GM12878 (cell line): ENCODE measurements at regions not wholly inside any gene's neighbourhood (a gene's known extent, or its start where the extent isn't known, plus 50 kb on each side); places are given as distances from the start of the nearest gene placed in this dataset.
A peak's percentile ranks its signal among the peaks of the same experiment; 100 is the strongest.

ENCODE experiments used
- ATAC-seq: fragments of 200-7000 bp; cut with Tn5 transposase; 3 replicates; pipeline ENCODE4 v1.9.1; 2020; ENCODE audit warnings: mild to moderate bottlenecking, moderate library complexity
- BruUV-seq: library from RNA; stranded (reverse); fragments of 400-500 nt; replicated peaks from 2 replicates; lab custom pipeline; 2021; lab: Mats Ljungman, UMichigan
- CTCF ChIA-PET: fragments of 300-600 bp; sonication (Branson Sonifier 250); formaldehyde crosslinking; extraction: SDS; loops from one replicate; lab custom pipeline; 2021; ENCODE audit warnings: inconsistent platforms; lab: Yijun Ruan, JAX
- POLR2A ChIA-PET: fragments of 350-600 bp; formaldehyde crosslinking; extraction: SDS; loops from one replicate; lab custom pipeline; 2021; ENCODE audit warnings: inconsistent platforms; lab: Charles Lee
- RAD21 ChIA-PET: fragments of 300-600 bp; sonication (Branson Sonifier 250); formaldehyde crosslinking; loops from one replicate; lab custom pipeline; 2023; ENCODE audit warnings: antibody characterized with exemption; ENCODE audit not compliant: unreplicated experiment; lab: Charles Lee
- SMC1A ChIA-PET: fragments of 300-600 bp; sonication (Branson Sonifier 250); formaldehyde crosslinking; loops from one replicate; lab custom pipeline; 2023; ENCODE audit not compliant: unreplicated experiment, uncharacterized antibody; lab: Charles Lee
- DNase-seq: peaks from one replicate; pipeline ENCODE4 v3.0.0-alpha.2; 2011; ENCODE audit warnings: low read depth, low spot score
- FAIRE-seq: peaks from 3 replicates; lab custom pipeline; 2011; peaks lifted over from hg19 to GRCh38; lab: Jason Lieb, UNC
- H2AFZ ChIP-seq: 2 replicates; pipeline ENCODE4 v1.6.0; 2011; ENCODE audit warnings: low read depth, low read length, control low read depth; ENCODE audit not compliant: control insufficient read depth
- H3K27ac ChIP-seq: 2 replicates; pipeline ENCODE4 v1.5.1; 2011; ENCODE audit warnings: control low read depth; ENCODE audit not compliant: control insufficient read depth, insufficient read depth
- H3K27me3 ChIP-seq, 2 experiments: replicated peaks in 1 of 2; 2 replicates each; pipeline versions ENCODE4 v1.6.0 to v1.6.1; 2011; ENCODE audit warnings: low read length in 1 of 2; ENCODE audit not compliant: control insufficient read depth in 2 of 2, insufficient read depth in 2 of 2
- H3K36me3 ChIP-seq, 2 experiments: 2 replicates each; pipeline ENCODE4 v1.5.1; 2011; ENCODE audit warnings: low read length in 1 of 2; ENCODE audit not compliant: control insufficient read depth in 2 of 2, insufficient read depth in 2 of 2
- H3K4me1 ChIP-seq: 2 replicates; pipeline ENCODE4 v1.6.1; 2011; ENCODE audit warnings: mild to moderate bottlenecking, low read length, moderate library complexity, mixed read lengths; ENCODE audit not compliant: control insufficient read depth, insufficient read depth
- H3K4me2 ChIP-seq: 2 replicates; pipeline ENCODE4 v1.6.0; 2011; ENCODE audit warnings: control low read depth; ENCODE audit not compliant: control insufficient read depth, insufficient read depth
- H3K4me3 ChIP-seq: fragments of 200-600 bp; sonication (generic); 2 replicates; pipeline ENCODE4 v1.5.1; 2016
- H3K79me2 ChIP-seq: 2 replicates; pipeline ENCODE4 v1.6.0; 2011; ENCODE audit warnings: low read length; ENCODE audit not compliant: control insufficient read depth, insufficient read depth
- H3K9ac ChIP-seq: 2 replicates; pipeline ENCODE4 v1.8.0; 2011; ENCODE audit warnings: low read length, control low read depth, mixed read lengths; ENCODE audit not compliant: control insufficient read depth, insufficient read depth
- H3K9me3 ChIP-seq: replicated peaks from 3 replicates; pipeline ENCODE4 v1.5.1; 2011; ENCODE audit warnings: mild to moderate bottlenecking, low read length; ENCODE audit not compliant: control insufficient read depth, insufficient read depth
- H4K20me1 ChIP-seq: 2 replicates; pipeline ENCODE4 v1.6.0; 2011; ENCODE audit not compliant: control insufficient read depth, insufficient read depth
- ATF7 ChIP-seq: fragments of 450-650 bp; IDR thresholded peaks from 2 replicates; pipeline ENCODE4 v1.6.1; 2016; ENCODE audit warnings: low read depth, mild to moderate bottlenecking
- GATAD2B ChIP-seq: fragments of 450-650 bp; conservative IDR thresholded peaks from 2 replicates; pipeline ENCODE4 v1.6.1; 2017; ENCODE audit warnings: low read depth, mild to moderate bottlenecking, moderate library complexity
- HDGF ChIP-seq: fragments of 450-650 bp; IDR thresholded peaks from 2 replicates; pipeline ENCODE4 v1.6.1; 2016; ENCODE audit warnings: antibody characterized with exemption
- IKZF2 ChIP-seq, 2 experiments: fragments of 450-650 bp; IDR thresholded peaks; 2 replicates each; pipeline ENCODE4 v1.6.1; 2017; ENCODE audit warnings: mild to moderate bottlenecking in 2 of 2, moderate library complexity in 2 of 2
- MTA2 ChIP-seq: fragments of 450-650 bp; IDR thresholded peaks from 2 replicates; pipeline ENCODE4 v1.6.1; 2016; ENCODE audit warnings: low read depth, mild to moderate bottlenecking, moderate library complexity
- NFYB ChIP-seq: IDR thresholded peaks from 2 replicates; pipeline ENCODE4 v1.6.1; 2011; ENCODE audit warnings: low read depth, mild to moderate bottlenecking, low read length, improper control_type of control experiment, moderate library complexity; ENCODE audit not compliant: insufficient read depth
- SKIL ChIP-seq: fragments of 450-650 bp; IDR thresholded peaks from 2 replicates; pipeline ENCODE4 v1.6.1; 2017; ENCODE audit warnings: mild to moderate bottlenecking, low read depth, inconsistent platforms; ENCODE audit not compliant: poor library complexity, severe bottlenecking
- SPI1 ChIP-seq: IDR thresholded peaks from 2 replicates; pipeline ENCODE4 v1.6.1; 2011; ENCODE audit warnings: low read depth, mild to moderate bottlenecking, low read length, moderate library complexity, borderline replicate concordance; ENCODE audit not compliant: insufficient read depth
- STAT1 ChIP-seq: fragments of 450-650 bp; conservative IDR thresholded peaks from 2 replicates; pipeline ENCODE4 v1.6.1; 2014; ENCODE audit warnings: antibody characterized with exemption, mild to moderate bottlenecking
- SUZ12 ChIP-seq: fragments of 200-600 bp; sonication (generic); IDR thresholded peaks from one replicate; pipeline ENCODE4 v1.6.1; 2018; ENCODE audit warnings: antibody characterized with exemption, mild to moderate bottlenecking; ENCODE audit not compliant: unreplicated experiment
- WGBS: methylation state at CpG from one replicate; pipeline ENCODE4 v1.1.6; 2016; ENCODE audit warnings: low lambda C conversion rate; ENCODE audit not compliant: insufficient replicate concordance, insufficient coverage; ENCODE audit errors: missing lambda C conversion rate; 5-methylcytosine and 5-hydroxymethylcytosine counted together
- in situ Hi-C: fragments of 300-500 bp; cut with MboI; formaldehyde crosslinking; loops from 9 replicates; pipeline ENCODE4 v1.14.3; 2018; ENCODE audit warnings: mixed read lengths
- intact Hi-C: fragments of 100-400 bp; cut with micrococcal nuclease; formaldehyde crosslinking; loops from one replicate; pipeline ENCODE4 v1.14.2; 2022; ENCODE audit not compliant: unreplicated experiment

DNA sequence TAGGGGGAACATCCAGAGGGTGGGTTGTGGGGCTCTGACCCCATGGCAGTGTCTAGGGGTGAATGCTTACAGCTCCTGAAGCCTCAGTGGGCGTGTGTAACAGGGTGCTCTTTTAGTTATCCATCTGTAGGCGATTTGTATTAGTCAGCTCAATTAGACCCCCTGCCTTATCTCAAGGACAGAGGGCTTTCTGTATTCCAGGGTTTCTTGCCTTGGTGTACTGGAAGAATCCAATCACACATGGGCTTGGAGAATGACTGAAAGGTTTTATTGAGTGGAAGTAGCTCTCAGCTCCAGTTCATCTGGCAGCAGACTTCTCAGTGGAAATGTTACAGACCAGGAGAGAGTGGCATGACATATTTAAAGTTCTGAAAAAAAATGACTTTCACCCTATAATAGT, 334.0 kb upstream of the GCFC2 start:
- H3K4me3 ChIP-seq: no peak overlapping the region

DNA sequence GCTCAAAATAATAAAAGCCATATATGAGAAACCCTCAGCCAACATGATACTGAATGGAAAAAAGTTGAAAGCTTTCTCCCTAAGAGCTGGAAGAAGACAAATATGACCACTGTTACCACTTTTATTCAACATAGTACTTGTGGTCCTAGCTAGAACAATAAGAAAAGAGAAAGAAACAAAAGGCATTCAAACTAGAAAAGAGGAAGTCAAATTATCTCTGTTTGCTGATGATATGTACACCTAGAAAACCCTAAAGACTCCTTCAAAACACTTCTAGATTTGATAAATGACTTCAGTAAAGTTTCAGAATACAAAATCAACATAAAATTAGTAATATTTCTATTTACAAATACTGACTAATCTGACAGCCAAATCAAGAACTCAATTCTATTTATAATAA, 328.8 kb upstream of the GCFC2 start:
- Histone ChIP-seq H4K20me1 (no peaks in the 10 kb centered on the region), H3K4me3 (no peak overlapping the region), H3K4me2 (no peak overlapping the region), H3K4me1 (no peaks in the 10 kb centered on the region), H3K36me3 (no peaks in the 10 kb centered on the region), H3K79me2 (no peaks in the 10 kb centered on the region)
- intact Hi-C loops: no loop called here
- ChIA-PET RAD21 (interaction anchor here (0.8 kb wide), 1 partner anchor 143 kb away, joined by 3 read pairs; no protein-coding TSS in a partner anchor), SMC1A (no interaction called here), CTCF (interaction anchor here (0.6 kb wide), 2 partner anchors 69 to 770 kb away, joined by 3 read pairs; no protein-coding TSS in a partner anchor)
- no peak for FAIRE-seq
- TF ChIP-seq GATAD2B (no peak), SPI1 (peak; percentile 67; the same call in 1 of the 2 replicates), ATF7 (peak; percentile 43), MTA2 (peak; percentile 65), HDGF (no peak), IKZF2 (IDR thresholded peaks at IDR 0.05) (peak; percentile 19 to 34; a peak in 2 of 4 replicates)
- TF ChIP-seq, all 136 proteins: peak for 4
- in situ Hi-C loops: no loop called here
- Histone ChIP-seq H3K9ac (no peak overlapping the region), H2AFZ (no peak overlapping the region), H3K27ac (no peak overlapping the region), H3K27me3 (no peaks in the 10 kb centered on the region), H3K9me3 (no peaks in the 10 kb centered on the region)
- ATAC-seq: peak; percentile 52
- POLR2A ChIA-PET: no interaction called here
- no peak for DNase-seq
- no TSS peak for BruUV-seq

More for the DNA sequence above, 334.0 kb upstream of the GCFC2 start:
- H3K79me2 ChIP-seq: no peaks in the 10 kb centered on the region
- no peaks in the 10 kb centered on the region for H4K20me1 ChIP-seq
- FAIRE-seq (no peak), DNase-seq (no peak), ATAC-seq (no peak)
- BruUV-seq: no TSS peak
- H3K9ac ChIP-seq: no peak overlapping the region
- ChIA-PET POLR2A (no interaction called here), CTCF (interaction anchor here (0.9 to 1.0 kb wide), 2 partner anchors 23 to 580 kb away, joined by 3 read pairs; no protein-coding TSS in a partner anchor), RAD21 (no interaction called here), SMC1A (interaction anchor here (1.5 kb wide), 1 partner anchor 245 kb away, joined by 3 read pairs; no protein-coding TSS in a partner anchor)
- H3K27ac ChIP-seq: no peak overlapping the region
- 4% methylated on average over 2 of the region's 2 CpGs for WGBS
- H2AFZ ChIP-seq: no peak overlapping the region
- no peaks in the 10 kb centered on the region for H3K9me3 ChIP-seq
- no peak overlapping the region for H3K4me2 ChIP-seq
- H3K36me3 ChIP-seq: no peaks in the 10 kb centered on the region
- H3K4me1 ChIP-seq: no peaks in the 10 kb centered on the region
- H3K27me3 ChIP-seq: no peaks in the 10 kb centered on the region
- in situ Hi-C loops (no loop called here), intact Hi-C loops (no loop called here)
- TF ChIP-seq SKIL: no peak
- no peak for TF ChIP-seq STAT1
- TF ChIP-seq NFYB: no peak
- no peak for TF ChIP-seq SUZ12
